Stimulated activated memory B cell treated with anti-CD40 and anti-IgM and Interleukin-4, amounts not matched to agents 10 μg/mL and 1 μg/mL and 100 μg/mL, for 72 hours (primary cell): ENCODE measurements at regions not wholly inside any gene's neighbourhood (a gene's known extent, or its start where the extent isn't known, plus 50 kb on each side); places are given as distances from the start of the nearest gene placed in this dataset.
"Not testable (repeated sequence)": the region's sequence is repeated elsewhere in the genome, so short reads cannot be mapped to it uniquely, and the experiment has no call there.

Source experiments
- ATAC-seq: fragments of 150-1000 bp; cut with Tn5 transposase; 2 replicates; pipeline ENCODE4 v1.10.0; 2021
- H3K27ac Mint-ChIP-seq: one replicate; pipeline ENCODE4 v1.8.0; 2022; ENCODE audit warnings: mild to moderate bottlenecking, mixed read lengths
- H3K27me3 Mint-ChIP-seq: one replicate; pipeline ENCODE4 v1.8.0; 2022; ENCODE audit warnings: mixed read lengths
- H3K36me3 Mint-ChIP-seq: one replicate; pipeline ENCODE4 v1.8.0; 2022; ENCODE audit warnings: mixed read lengths
- H3K4me1 Mint-ChIP-seq: one replicate; pipeline ENCODE4 v1.8.0; 2022; ENCODE audit warnings: mixed read lengths
- H3K4me3 Mint-ChIP-seq: one replicate; pipeline ENCODE4 v1.8.0; 2022; ENCODE audit warnings: mild to moderate bottlenecking, moderate library complexity, mixed read lengths
- H3K9me3 Mint-ChIP-seq: one replicate; pipeline ENCODE4 v1.8.0; 2022; ENCODE audit warnings: mixed read lengths

- H3K4me3 Mint-ChIP-seq, H3K27ac Mint-ChIP-seq, H3K36me3 Mint-ChIP-seq, H3K9me3 Mint-ChIP-seq, ATAC-seq, H3K27me3 Mint-ChIP-seq: not testable (repeated sequence)
- H3K4me1 Mint-ChIP-seq = peaks cover 24% of the 10 kb centered on the region
Measured at GRCh38 chr16:17961822-17962221, 374.7 kb downstream of the NPIPA8 start.

- Mint-ChIP-seq H3K27me3 (peaks cover 28% of the 10 kb centered on the region), H3K27ac (no peak overlapping the region), H3K36me3 (no peaks in the 10 kb centered on the region), H3K9me3 (no peaks in the 10 kb centered on the region), H3K4me3 (no peak overlapping the region), H3K4me1 (peaks cover 18% of the 10 kb centered on the region)
- ATAC-seq = no peak
Measured at GRCh38 chr16:17951378-17951777, 385.2 kb downstream of the NPIPA8 start.

GRCh38 chr16:17949982-17950250 is 386.6 kb downstream of the NPIPA8 start:
- Mint-ChIP-seq H3K27me3 (peaks cover 28% of the 10 kb centered on the region), H3K27ac (no peak overlapping the region), H3K4me1 (peaks cover 16% of the 10 kb centered on the region), H3K4me3 (peak overlapping the region; percentile 8), H3K9me3 (no peaks in the 10 kb centered on the region), H3K36me3 (no peaks in the 10 kb centered on the region)
- ATAC-seq = no peak

- H3K36me3 Mint-ChIP-seq = no peaks in the 10 kb centered on the region
- H3K27me3 Mint-ChIP-seq = peaks cover 28% of the 10 kb centered on the region
- no peak for ATAC-seq
- no peaks in the 10 kb centered on the region for H3K9me3 Mint-ChIP-seq
- H3K27ac Mint-ChIP-seq = no peak overlapping the region
- H3K4me1 Mint-ChIP-seq = peaks cover 11% of the 10 kb centered on the region
- peak overlapping the region; percentile 8 for H3K4me3 Mint-ChIP-seq
Measured at GRCh38 chr16:17949141-17949981, 387.2 kb downstream of the NPIPA8 start.

- Mint-ChIP-seq H3K9me3 (peaks cover 3% of the 10 kb centered on the region), H3K27ac (no peak overlapping the region), H3K4me3 (no peak overlapping the region), H3K4me1 (peaks cover 7% of the 10 kb centered on the region), H3K36me3 (peaks cover 6% of the 10 kb centered on the region), H3K27me3 (peaks cover 28% of the 10 kb centered on the region)
- no peak for ATAC-seq
Measured at GRCh38 chr16:17947637-17948036, 388.9 kb downstream of the NPIPA8 start.

- Mint-ChIP-seq H3K4me1 (peaks cover 7% of the 10 kb centered on the region), H3K27me3 (peaks cover 28% of the 10 kb centered on the region), H3K36me3 (peaks cover 6% of the 10 kb centered on the region), H3K4me3 (no peak overlapping the region), H3K9me3 (peaks cover 3% of the 10 kb centered on the region), H3K27ac (no peak overlapping the region)
- ATAC-seq = no peak
Measured at GRCh38 chr16:17947165-17947564, 389.4 kb downstream of the NPIPA8 start.

- Mint-ChIP-seq H3K4me3 (no peak overlapping the region), H3K27ac (no peak overlapping the region), H3K27me3 (peaks cover 11% of the 10 kb centered on the region), H3K36me3 (peaks cover 6% of the 10 kb centered on the region), H3K9me3 (peaks cover 3% of the 10 kb centered on the region), H3K4me1 (peaks cover 8% of the 10 kb centered on the region)
- no peak for ATAC-seq
Measured at GRCh38 chr16:17945080-17945601, 391.4 kb downstream of the NPIPA8 start.

- Mint-ChIP-seq H3K36me3 (peaks cover 6% of the 10 kb centered on the region), H3K27ac (no peak overlapping the region), H3K4me1 (peaks cover 9% of the 10 kb centered on the region), H3K4me3 (no peak overlapping the region), H3K27me3 (peaks cover 11% of the 10 kb centered on the region), H3K9me3 (peaks cover 3% of the 10 kb centered on the region)
- no peak for ATAC-seq
Measured at GRCh38 chr16:17944345-17944744, 392.2 kb downstream of the NPIPA8 start.

- Mint-ChIP-seq H3K4me1 (peaks cover 16% of the 10 kb centered on the region), H3K4me3 (no peak overlapping the region), H3K36me3 (peaks cover 6% of the 10 kb centered on the region), H3K27ac (no peak overlapping the region), H3K9me3 (peaks cover 3% of the 10 kb centered on the region), H3K27me3 (no peaks in the 10 kb centered on the region)
- no peak for ATAC-seq
Measured at GRCh38 chr16:17942067-17942466, 394.5 kb downstream of the NPIPA8 start.

GRCh38 chr16:17940584-17941364 is 395.8 kb downstream of the NPIPA8 start:
- Mint-ChIP-seq H3K36me3 (peaks cover 6% of the 10 kb centered on the region), H3K4me1 (peaks cover 16% of the 10 kb centered on the region), H3K4me3 (no peak overlapping the region), H3K27me3 (no peaks in the 10 kb centered on the region), H3K9me3 (peaks cover 3% of the 10 kb centered on the region), H3K27ac (peak overlapping the region; percentile 5)
- no peak for ATAC-seq

- no peak overlapping the region for H3K4me3 Mint-ChIP-seq
- H3K9me3 Mint-ChIP-seq = peaks cover 3% of the 10 kb centered on the region
- peaks cover 16% of the 10 kb centered on the region for H3K4me1 Mint-ChIP-seq
- peaks cover 6% of the 10 kb centered on the region for H3K36me3 Mint-ChIP-seq
- H3K27me3 Mint-ChIP-seq = no peaks in the 10 kb centered on the region
- peak; percentile 87 for ATAC-seq
- H3K27ac Mint-ChIP-seq = peak overlapping the region; percentile 75
Measured at GRCh38 chr16:17939723-17940122, 396.8 kb downstream of the NPIPA8 start.

GRCh38 chr16:17939122-17939536 is 397.4 kb downstream of the NPIPA8 start:
- Mint-ChIP-seq H3K9me3 (peaks cover 3% of the 10 kb centered on the region), H3K4me1 (peaks cover 16% of the 10 kb centered on the region), H3K4me3 (peak overlapping the region; percentile 58), H3K27me3 (no peaks in the 10 kb centered on the region), H3K36me3 (peaks cover 6% of the 10 kb centered on the region), H3K27ac (peak overlapping the region; percentile 75)
- ATAC-seq = peak; percentile 62

GRCh38 chr16:17938546-17938945 is 398.0 kb downstream of the NPIPA8 start:
- peaks cover 16% of the 10 kb centered on the region for H3K4me1 Mint-ChIP-seq
- no peak for ATAC-seq
- peak overlapping the region; percentile 75 for H3K27ac Mint-ChIP-seq
- H3K4me3 Mint-ChIP-seq = no peak overlapping the region
- H3K9me3 Mint-ChIP-seq = peaks cover 3% of the 10 kb centered on the region
- H3K27me3 Mint-ChIP-seq = no peaks in the 10 kb centered on the region
- H3K36me3 Mint-ChIP-seq = peaks cover 4% of the 10 kb centered on the region

GRCh38 chr16:17936766-17937402 is 399.7 kb downstream of the NPIPA8 start:
- no peak overlapping the region for H3K4me3 Mint-ChIP-seq
- no peaks in the 10 kb centered on the region for H3K9me3 Mint-ChIP-seq
- H3K27ac Mint-ChIP-seq = no peak overlapping the region

GRCh38 chr16:17930280-17930679 is 406.3 kb downstream of the NPIPA8 start:
- no peak overlapping the region for H3K27ac Mint-ChIP-seq
- H3K4me1 Mint-ChIP-seq = no peaks in the 10 kb centered on the region
- ATAC-seq = no peak
- no peaks in the 10 kb centered on the region for H3K36me3 Mint-ChIP-seq
- H3K27me3 Mint-ChIP-seq = peaks cover 19% of the 10 kb centered on the region
- peaks cover 4% of the 10 kb centered on the region for H3K9me3 Mint-ChIP-seq
- H3K4me3 Mint-ChIP-seq = no peak overlapping the region

More at GRCh38 chr16:17936766-17937402, 399.7 kb downstream of the NPIPA8 start:
- no peak for ATAC-seq
- Mint-ChIP-seq H3K27me3 (no peaks in the 10 kb centered on the region), H3K4me1 (peaks cover 16% of the 10 kb centered on the region), H3K36me3 (no peaks in the 10 kb centered on the region)
